Hematopoietic multipotent progenitor cell treated with erythropoietin and hydrocortisone succinate and interleukin-3 and kit ligand, for 15 days (in vitro differentiated cells): ENCODE measurements at regions not wholly inside any gene's neighbourhood (a gene's known extent, or its start where the extent isn't known, plus 50 kb on each side); places are given as distances from the start of the nearest gene placed in this dataset.
"Not testable (repeated sequence)": the region's sequence is repeated elsewhere in the genome, so short reads cannot be mapped to it uniquely, and the experiment has no call there.

Experiments used
- DNase-seq: peaks from one replicate; pipeline ENCODE4 v3.0.0-alpha.2; 2015; ENCODE audit warnings: low spot score

DNA sequence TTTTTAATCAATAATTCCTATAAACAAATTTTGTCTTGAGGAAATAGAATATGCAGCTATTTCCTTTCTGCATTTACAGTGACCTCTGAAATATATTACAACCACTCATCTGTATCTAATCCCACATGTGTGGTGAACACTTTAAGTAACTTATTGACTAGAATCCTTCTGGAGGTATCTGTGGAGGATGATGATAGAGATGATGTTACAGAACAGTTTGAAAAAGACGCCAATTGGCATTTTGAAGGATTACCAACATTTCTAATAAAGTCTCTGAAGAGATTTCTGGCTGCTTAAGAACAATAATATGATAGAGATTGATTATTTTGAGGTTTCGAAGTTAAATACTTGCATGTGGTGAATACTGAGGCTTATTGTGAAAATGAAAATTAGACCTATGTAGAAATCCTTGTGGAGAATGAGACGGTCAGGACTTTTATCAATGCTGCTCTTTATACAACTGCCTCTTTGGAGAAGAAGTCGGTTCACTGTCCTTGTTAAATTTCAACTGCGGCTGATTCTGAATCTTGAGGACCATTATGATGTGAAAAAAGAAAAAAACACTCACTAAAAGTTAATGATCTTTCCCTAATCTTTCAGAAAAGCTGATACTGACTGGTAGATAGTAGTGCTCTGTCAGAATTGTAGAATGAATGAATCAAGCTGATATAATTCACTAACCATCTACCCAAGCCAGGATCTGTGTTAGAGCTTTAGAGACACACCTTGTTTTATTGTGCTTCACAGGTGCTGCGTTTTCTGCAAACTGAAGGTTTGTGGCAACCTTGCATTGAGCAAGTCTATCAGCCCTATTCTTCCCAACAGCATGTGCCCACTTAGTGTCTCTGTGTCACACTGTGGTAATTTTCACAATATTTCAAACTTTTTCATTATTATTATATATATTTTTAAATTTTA lies 204.7 kb downstream of the SPRY1 start:
- DNase-seq = no peak

DNA sequence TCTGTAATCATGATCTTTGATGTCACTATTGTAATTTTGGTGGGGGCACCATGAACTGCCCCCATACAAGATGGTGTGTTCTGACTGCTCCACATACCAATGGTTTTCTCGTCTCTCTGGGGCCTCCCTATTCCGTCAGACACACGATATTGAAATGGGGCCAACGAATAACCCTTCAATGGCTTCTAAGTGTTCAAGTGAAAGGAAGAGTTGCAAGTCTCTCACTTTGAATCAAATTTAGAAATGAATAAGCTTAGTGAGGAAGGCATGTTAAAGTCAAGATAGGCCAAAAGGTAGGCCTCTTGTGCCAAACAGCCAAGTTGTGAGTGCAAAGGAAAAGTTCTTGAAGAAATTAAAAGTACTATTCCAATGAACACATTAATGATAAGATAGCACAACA lies 205.4 kb downstream of the SPRY1 start:
- DNase-seq = no peak

- peak; percentile 5 for DNase-seq
Measured at GRCh38 chr4:123603165-123603564, 206.6 kb downstream of the SPRY1 start.

- not testable (repeated sequence) for DNase-seq
Measured at GRCh38 chr4:123605797-123606196, 209.2 kb downstream of the SPRY1 start.

DNA sequence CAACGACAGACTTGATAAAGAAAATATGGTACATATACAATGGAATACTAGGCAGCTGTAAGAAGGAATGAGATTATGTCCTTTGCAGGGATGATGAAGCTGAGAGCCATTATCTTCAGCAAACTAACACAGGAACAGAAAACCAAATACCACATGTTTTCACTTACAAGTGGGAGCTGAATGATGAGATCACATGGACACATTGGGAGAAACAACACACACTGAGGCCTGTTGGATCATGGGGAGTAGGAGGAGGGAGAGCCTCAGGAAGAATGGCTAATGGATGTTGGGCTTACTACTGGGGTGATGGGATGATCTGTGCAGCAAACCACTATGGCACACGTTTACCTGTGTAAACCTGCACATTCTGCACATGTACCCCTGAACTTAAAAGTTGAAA lies 209.7 kb downstream of the SPRY1 start:
- DNase-seq = no peak

GRCh38 chr4:123606946-123607542 lies 210.4 kb downstream of the SPRY1 start:
- no peak for DNase-seq

DNA sequence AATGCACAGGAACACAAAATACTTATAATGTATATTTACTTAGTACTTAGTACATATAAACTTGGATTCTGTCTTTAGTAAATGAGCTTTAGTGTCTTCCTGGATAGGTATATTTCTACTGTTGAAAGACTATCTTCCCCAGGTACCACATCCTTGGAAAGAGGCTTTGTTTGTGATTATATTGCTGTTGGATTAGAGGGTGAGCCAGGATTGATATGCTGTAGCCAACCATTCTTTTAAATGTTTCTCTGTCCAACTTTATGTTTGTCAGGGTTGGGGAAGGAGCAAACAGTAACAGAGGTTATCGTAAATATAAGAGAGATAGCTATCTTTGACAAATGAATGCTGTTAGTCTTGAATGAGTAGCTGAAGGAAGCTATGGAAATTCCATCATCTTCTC lies 213.2 kb downstream of the SPRY1 start:
- no peak for DNase-seq

DNA sequence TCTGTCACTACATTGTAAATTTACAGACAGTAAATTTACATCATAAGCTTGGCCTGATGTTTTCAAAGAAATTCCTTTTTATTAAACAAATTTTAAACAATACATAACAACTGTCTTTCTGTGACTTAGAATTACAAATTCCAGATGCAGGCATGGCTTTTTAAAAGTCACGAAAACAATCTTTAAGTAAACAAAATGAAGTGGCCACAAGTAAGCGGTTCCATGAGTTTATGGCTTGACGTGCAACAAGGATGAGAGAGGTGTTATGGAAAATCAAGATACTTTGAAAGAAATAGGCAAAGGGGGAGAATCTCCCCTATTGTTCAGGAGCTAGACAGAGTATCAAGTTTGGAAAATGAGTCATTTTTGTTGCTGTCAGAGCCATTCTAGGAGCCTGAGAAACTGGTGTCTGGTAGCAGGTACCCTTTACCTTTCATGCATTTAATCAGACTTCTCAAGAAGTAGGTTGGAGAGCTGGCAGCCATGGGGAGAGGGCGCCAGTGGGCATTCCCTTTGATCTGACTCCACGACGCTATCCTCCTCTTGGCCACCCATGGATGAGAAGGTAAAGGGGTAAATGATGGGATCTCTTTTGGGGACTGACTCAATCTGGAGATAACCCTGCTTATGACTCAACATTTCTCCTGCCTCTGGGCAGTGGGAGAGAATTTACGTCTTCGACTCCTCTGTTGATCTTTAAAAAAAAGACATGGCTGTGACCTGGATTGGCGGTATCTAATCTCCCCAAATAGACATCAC lies 217.2 kb downstream of the SPRY1 start:
- no peak for DNase-seq

DNA sequence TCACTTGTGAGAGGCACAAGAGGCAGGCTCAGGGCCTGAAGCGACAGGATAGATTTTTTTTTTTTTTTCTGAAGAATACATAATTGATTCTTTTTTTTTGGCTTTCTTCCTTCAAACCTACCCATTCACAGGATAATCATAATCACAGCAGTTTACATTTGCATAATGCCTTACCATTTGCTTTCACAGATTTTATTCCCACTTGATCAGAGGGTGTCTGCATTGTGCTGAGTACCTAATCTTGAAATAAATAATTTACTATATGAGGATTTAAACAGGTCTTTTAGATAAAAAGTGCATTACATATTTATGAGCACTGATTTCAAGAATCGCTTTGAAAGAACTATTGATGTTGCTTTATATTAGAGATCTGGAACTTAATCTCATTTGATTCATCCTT lies 219.3 kb downstream of the SPRY1 start:
- no peak for DNase-seq

DNA sequence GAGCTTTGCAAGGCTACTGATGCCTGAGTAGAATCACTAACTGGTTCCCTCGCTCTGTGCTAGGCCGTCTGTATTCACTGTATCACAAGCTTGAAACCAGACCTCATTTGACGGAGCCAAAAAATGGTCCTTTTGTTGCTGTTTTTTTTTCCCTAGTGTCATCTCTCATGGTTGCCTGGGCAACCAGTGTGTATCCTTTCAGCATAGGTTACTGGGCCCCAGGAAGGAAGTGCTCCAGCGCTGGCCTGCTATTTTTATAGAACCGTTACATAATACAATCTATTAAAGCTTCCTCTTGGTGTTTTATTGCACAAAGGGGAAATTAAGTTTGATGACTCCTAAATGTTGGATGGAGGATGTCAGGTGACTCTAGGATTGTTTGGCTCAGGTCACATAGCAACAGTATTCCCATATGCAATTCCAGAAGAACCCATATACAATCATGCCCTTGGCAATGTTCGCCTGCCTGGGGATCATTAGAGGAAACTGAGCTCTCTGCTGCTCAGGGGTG lies 220.4 kb downstream of the SPRY1 start:
- no peak for DNase-seq

DNA sequence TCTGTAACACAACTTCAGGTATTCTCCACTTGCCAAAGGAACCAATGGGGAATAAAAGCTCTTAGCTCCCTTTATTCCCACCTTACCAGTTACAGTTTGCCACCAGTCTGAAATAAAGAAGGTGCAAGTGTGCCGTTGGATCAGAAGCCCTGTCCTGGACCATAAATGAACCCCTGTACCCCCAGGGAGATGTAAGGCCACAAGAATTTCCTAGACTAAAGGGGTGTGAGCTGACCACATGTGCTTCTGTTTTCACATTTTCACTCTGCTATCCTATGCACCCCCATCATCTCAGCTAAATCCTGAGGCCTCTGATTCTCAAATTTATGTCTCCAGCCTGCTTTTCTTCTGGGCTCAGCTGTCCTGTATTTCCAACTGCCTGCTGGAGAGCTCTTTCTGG lies 221.2 kb downstream of the SPRY1 start:
- DNase-seq = no peak

DNA sequence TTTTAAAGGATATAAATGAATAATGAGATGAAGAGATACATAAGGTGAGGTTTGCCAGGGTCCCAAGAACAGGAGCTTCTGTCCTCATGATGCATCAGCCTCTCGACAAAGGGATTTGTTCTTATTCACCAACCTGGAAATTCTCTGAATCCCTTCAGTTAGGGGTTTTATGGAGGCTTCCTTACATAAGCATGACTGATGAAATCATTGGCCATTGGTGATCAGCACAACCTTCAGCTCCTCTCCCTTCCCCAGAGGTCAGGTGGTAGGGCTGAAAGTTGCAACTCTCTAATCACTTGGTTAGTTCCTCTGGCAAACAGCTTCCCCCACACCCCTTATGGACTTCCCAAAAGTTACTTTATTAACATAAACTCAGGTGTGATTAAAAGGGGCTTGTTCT lies 222.0 kb downstream of the SPRY1 start:
- DNase-seq = no peak

GRCh38 chr4:123619326-123619725 lies 222.7 kb downstream of the SPRY1 start:
- DNase-seq = no peak

DNA sequence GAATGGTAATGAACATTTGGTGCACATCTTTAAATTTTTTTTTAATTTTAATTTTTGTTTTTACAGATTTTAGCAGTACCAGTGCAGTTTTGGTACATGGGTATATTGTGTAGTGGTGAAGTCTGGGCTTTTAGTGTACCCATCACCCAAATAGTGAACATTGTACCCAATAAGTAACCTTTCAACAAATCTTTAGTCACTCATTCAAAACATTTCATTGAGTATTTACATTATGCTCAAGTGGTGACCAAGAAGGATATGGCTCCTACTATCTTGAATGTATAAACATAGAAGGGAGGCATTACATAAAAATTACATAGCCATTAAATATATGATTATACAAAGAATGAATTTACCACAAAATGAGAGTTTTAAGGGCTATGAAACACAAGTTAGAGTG lies 223.3 kb downstream of the SPRY1 start:
- no peak for DNase-seq

DNA sequence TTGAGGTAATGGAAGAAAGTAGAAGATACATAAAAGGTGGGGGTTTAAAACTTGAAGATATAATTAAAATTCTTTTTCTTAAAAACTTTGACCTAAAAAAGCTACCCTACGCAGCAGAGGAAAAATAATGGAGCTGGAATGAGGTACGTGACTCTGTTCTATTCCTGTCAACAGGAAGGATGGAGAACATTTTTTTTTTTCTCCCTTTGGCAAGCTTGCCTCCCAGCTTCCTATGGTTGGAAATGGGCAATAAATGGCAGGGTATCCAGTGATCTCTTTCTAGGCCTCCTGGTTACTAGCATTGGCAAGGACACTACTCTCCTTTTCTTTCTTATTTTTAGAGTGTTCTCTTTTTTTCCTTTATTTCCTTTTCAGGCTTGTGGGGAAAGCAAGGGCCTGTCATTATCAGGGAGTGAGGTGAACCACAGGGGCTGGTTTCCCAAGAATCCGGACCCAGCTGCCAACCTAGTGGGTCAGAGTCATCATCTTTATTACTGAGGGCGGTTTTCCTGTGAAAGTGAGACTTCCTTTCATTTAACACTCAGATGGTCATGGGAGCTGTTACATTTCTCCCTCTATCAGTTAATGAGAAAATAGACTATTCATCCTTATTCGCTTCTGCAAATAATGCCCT lies 224.6 kb downstream of the SPRY1 start:
- DNase-seq = no peak

GRCh38 chr4:123622572-123622971 lies 226.0 kb downstream of the SPRY1 start:
- DNase-seq = no peak

DNA sequence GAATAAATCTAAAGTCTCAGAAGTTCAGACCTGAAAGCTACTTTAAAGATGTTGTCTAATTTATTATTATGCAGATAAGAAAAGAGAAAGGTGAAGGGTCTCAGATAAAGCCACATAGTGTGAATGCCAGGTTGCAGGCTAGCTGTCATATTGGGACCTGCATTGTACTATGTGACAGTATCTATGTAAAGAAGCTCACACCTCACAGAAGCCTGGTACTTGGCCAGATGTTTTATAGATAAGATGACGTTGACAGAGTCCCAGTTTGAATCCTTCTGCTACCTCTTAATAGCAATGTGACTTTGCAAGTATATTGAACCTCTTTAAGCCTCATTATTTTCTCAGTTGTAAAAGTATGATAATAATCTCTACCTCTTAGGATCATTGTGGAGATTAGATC lies 227.0 kb downstream of the SPRY1 start:
- no peak for DNase-seq

DNA sequence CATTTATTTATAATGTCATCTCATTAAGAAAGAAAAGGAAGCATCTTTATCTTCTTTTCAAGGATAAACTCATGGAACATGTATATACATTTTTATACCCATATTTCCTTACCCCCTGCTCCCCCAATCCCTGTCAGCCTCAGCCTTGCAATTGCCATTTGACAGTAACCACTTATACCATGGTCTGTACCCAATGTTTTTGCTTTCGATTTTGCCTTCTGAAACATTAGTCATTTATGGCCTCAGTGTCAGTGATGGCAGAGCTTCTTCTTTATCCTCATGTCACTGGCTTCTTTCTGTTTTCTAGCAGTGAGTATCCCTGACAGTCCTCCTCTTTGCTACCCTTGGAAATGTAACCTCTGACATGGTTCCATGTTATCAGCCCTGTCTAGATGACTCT lies 228.4 kb downstream of the SPRY1 start:
- no peak for DNase-seq

DNA sequence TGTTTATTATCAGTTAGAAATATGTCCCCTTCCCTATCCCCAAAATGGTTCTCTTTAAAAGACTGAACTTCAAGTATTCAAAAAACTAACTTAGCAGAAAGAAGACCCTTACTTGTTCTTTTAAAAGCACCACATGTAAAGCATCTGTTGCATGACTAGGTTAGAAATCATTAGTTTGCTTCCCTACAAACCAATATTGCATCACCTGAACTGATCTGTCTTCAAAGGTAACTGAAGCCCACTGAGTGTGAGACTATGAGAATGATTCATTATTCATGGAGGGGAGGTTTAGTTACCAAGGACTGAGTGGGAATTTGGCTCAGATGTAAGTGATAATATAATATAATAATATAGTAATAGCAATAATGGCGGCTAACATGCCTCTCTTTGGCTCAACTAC lies 231.7 kb downstream of the SPRY1 start:
- DNase-seq = no peak

DNA sequence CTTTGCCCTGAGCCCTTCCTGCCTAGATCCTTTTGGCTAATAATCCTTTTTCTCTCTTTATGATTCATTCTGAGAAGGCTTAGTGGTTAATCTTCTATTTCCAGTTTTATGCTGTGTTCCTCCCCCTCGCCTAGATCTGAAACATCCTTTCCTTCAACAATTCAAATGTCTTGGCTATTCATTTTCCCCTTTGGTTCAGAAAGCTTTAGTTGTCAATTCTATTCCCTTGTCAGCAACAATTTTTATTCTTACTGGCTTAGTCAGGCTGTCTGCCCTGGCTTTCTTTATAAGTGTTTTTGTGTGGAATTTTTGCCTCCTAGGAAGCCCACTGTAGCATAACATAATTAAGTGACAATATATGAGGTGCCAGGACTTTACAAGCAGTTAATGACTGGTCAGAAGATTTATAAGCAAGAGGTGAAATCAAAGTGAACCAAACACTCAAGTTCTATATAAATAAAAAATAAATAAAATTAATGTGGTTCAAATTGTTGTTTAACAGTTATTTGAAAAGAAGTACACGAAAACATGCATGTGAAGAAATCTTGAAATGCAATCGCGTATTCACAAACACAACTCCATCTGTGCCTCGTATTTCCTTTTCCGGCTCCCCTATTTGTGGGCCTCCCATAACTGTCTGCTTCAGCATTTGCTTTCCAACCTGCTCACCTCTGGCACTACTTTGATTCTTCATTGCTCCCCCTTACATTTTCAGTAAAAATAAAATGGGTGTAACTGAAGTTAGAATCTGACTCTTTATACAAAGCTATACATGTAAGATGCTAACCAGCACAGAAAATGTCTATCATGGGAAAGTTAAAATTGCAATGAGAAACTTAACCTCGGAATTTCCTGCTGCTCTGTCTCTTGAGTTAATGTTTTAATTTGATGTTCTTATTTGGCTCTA lies 235.4 kb downstream of the SPRY1 start:
- DNase-seq = no peak

GRCh38 chr4:123632693-123633030 lies 236.1 kb downstream of the SPRY1 start:
- no peak for DNase-seq
